GM12872 (cell line): ENCODE measurements at regions not wholly inside any gene's neighbourhood (a gene's known extent, or its start where the extent isn't known, plus 50 kb on each side); places are given as distances from the start of the nearest gene placed in this dataset.

ENCODE experiments used
- CTCF ChIP-seq: IDR thresholded peaks from 3 replicates; pipeline ENCODE4 v1.5.1; 2011; ENCODE audit warnings: low read depth, mild to moderate bottlenecking, low read length, moderate library complexity; ENCODE audit not compliant: insufficient read depth

- TF ChIP-seq CTCF: no peak
These were observed 223.9 kb upstream of the MIR17HG start for GRCh38 chr13:91123456-91124127.

GRCh38 chr13:91126806-91127205, 220.7 kb upstream of the MIR17HG start:
- no peak for TF ChIP-seq CTCF

DNA sequence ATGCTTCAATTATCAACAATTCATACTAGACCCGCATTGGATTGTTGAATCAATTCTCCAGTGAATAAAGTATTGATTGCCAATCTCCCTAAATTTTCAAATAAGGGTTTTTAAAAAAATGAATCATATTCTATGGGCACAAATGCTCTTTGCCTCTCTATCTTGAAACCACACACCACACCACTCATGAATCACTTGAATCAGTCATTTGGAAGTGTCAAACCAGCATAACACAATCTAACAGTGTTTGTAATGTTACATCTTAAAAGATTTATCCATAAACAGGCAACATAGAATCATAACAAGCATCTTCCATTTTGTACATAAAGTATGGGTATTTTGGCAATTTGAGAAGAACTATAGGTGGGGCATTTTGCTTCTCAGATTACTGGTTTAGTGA, 219.5 kb upstream of the MIR17HG start:
- TF ChIP-seq CTCF: no peak

DNA sequence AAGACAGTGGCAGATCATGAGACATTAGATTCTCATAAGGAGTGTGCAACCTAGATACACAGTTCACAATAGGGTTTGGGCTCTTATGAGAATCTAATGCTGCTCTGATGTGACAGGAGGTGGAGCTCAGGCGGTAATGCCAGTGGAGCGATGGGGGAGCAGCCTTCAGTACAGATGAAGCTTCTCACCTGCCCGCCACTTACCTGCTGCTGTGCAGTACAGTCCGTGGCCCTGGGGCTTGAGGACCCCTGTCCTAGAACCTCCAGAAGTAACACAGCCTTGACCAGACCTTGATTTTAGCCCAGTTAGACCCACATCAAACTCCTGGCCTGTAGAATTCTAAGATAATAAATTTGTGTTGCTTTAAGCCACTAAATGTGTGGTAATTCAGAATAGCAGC, 215.1 kb upstream of the MIR17HG start:
- no peak for TF ChIP-seq CTCF

DNA sequence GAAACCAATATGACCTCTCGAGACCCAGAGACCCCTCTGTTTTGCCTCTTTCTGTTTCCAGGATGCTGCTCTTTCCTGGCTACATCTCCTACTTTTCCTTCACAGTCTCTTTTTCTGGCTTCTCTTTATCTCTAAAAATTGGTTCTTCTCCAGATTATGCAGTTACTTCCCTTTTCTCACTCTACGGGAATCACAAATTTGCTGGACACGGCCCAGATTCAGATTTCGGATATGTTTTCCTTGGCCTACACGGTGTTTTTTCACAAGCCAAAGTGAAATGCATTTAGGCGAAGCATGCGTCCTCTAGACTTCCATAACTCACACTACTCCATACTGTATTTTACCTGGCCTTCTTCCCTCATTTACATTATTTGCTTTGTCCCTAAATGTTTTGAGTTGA, 214.7 kb upstream of the MIR17HG start:
- no peak for TF ChIP-seq CTCF

DNA sequence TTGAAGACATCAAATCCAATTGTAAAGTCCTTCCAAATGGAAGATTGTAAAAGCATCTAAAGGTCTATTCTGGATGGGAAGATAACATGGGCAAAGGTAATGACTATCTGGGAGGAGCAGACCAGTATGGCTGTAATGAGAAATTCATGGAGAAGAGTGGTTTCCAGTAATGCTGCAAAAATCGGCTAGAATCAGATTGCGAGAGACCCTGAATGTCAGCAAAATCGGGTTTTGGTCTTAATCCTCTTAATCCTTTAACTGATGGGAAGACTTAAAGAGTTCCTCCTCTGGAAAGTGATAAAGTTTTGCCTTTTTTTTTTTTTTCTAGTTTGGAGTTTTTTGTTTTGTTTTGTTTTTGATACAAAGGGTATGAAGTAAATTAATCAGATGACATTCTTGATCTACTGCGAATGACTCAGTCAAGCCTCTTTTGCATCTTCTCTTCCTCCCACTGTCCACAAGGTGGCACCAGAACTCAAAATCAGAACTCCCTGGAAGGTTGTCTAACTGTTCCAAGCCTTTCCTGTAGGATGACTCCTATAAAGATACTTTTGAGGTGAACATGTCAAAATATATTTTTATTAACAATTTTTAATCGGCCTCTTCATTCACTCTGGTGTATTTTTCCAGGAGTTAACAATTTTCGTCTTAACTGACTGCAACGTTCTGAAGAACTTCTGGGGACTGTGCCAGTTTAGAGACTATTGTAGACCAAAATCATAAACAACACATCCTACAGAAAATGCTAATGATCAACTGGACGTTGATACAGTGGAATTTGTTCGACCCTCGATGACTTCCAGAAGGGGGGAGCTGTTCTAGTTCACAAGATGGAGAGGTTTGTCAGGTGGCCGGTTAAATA, 213.3 kb upstream of the MIR17HG start:
- peak; percentile 72 for TF ChIP-seq CTCF

DNA sequence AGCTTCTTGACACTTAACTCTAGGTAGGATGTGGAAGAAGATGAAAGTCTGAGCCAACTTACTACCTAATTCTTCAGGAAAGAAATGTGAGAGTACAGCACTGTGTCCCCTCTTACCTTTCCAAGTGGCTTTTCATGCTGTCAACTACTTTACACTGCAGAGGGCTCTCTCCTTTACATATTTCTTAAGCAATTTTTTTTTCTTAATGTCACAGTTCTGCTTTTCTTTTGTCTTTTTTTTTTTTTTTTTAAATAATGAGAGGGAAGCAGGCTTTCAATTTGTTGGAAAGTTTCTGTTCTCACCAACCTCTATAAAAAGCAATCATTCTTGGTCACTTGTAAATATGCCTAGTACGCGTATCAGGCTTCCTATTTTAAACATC, 212.7 kb upstream of the MIR17HG start:
- TF ChIP-seq CTCF: no peak
